Heart left ventricle (tissue), 13 donors: ENCODE measurements at regions not wholly inside any gene's neighbourhood (a gene's known extent, or its start where the extent isn't known, plus 50 kb on each side); places are given as distances from the start of the nearest gene placed in this dataset.

Experiments used
- POLR2A ChIP-seq, 2 donors: fragments of 450-650 bp; IDR thresholded peaks; one replicate each; pipeline ENCODE4 v1.6.1; 2017; ENCODE audit warnings: antibody characterized with exemption in 2 of 2, mild to moderate bottlenecking in 2 of 2, moderate library complexity in 2 of 2
- TF ChIP-seq, protein P1 (sequence below), 12 donors: fragments of 200-600 bp; sonication (generic) in 4 of 12; IDR thresholded peaks; one replicate each; pipeline versions ENCODE4 v1.5.0 to v1.8.0; 2018 to 2022; ENCODE audit warnings: antibody characterized with exemption in 12 of 12, mild to moderate bottlenecking in 5 of 12
- donor health status: ischemic (EF 13 %, LVEDD 7.1; RV severe dilation, severe dysfunction).
- donor health status: DM: no; HTN: yes; CAD: no.
- donor health status: DM: no; HTN: no; CAD: no.
- donor health status: ischemic (EF 25% LVEDD 6.9; RV normal size, moderate dysfunction).
- donor health status: ischemic (EF 25% LVEDD 5.7; RV mildly dilated, moderate dysfunction).
- donor health status: ischemic (EF 35%, LVEDD 5.7; RV mildly dilated, moderate dysfunction).
- donor health status: nonischemic (EF 11% LVEDD 7.7; RV severe dilation, severe dysfunction).
- donor health status: DM: yes; HTN: yes; CAD: no.
- donor health status: PGD.
- donor health status: ischemic (EF 29% LVEDD 5.4; RV normal size, mild dysfunction).
- donor health status: nonischemic (EF 23%, LVEDD 6.1; RV moderate dilation, normal function).

DNA sequence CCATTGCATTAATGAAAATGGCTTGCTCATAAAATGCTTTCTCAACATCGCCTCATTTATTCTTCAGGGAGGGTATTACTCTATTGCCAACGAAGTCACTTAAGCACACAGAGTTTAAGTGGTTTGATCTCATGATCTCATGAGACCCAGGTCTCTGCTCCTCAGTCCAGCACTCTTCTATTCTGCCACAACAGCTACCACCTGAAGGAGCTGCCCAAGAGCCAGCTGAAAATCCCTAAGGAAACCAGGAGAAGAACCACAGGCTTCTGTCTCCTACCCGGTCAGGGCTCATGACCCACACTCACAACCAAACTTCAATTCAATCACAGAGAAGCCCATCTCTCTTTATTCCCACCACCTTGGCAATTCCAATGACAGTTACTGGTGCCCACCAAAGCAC lies 85.5 kb upstream of the GPM6B start:
- no peak for TF ChIP-seq POLR2A (IDR thresholded peaks at IDR 0.05)
- TF ChIP-seq, protein P1, sequence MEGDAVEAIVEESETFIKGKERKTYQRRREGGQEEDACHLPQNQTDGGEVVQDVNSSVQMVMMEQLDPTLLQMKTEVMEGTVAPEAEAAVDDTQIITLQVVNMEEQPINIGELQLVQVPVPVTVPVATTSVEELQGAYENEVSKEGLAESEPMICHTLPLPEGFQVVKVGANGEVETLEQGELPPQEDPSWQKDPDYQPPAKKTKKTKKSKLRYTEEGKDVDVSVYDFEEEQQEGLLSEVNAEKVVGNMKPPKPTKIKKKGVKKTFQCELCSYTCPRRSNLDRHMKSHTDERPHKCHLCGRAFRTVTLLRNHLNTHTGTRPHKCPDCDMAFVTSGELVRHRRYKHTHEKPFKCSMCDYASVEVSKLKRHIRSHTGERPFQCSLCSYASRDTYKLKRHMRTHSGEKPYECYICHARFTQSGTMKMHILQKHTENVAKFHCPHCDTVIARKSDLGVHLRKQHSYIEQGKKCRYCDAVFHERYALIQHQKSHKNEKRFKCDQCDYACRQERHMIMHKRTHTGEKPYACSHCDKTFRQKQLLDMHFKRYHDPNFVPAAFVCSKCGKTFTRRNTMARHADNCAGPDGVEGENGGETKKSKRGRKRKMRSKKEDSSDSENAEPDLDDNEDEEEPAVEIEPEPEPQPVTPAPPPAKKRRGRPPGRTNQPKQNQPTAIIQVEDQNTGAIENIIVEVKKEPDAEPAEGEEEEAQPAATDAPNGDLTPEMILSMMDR (IDR thresholded peaks at IDR 0.05) = no peak
